Activated CD4-positive, alpha-beta T cell treated with anti-CD3 and anti-CD28 coated beads for 36 hours (primary cell): ENCODE measurements at regions not wholly inside any gene's neighbourhood (a gene's known extent, or its start where the extent isn't known, plus 50 kb on each side); places are given as distances from the start of the nearest gene placed in this dataset.

Experiments used
- ATAC-seq: fragments of 200-7000 bp; cut with Tn5 transposase; one replicate; pipeline ENCODE4 v1.10.0; 2021; ENCODE audit warnings: mild to moderate bottlenecking, moderate library complexity
- CTCF ChIA-PET: fragments of 350-600 bp; sonication (Branson Sonifier 250); formaldehyde crosslinking; loops from one replicate; lab custom pipeline; 2021; ENCODE audit warnings: antibody characterized with exemption; lab: Charles Lee
- POLR2A ChIA-PET: fragments of 350-600 bp; sonication (Branson Sonifier 250); formaldehyde crosslinking; loops from one replicate; lab custom pipeline; 2021; ENCODE audit warnings: antibody characterized with exemption, inconsistent platforms; lab: Charles Lee
- DNase-seq: peaks from one replicate; pipeline ENCODE4 v3.0.0-alpha.2; 2020
- H3K27ac Mint-ChIP-seq: one replicate; pipeline ENCODE4 v1.8.0; 2021; ENCODE audit warnings: mixed read lengths
- H3K27me3 Mint-ChIP-seq: one replicate; pipeline ENCODE4 v1.8.0; 2021; ENCODE audit warnings: mixed read lengths
- H3K36me3 Mint-ChIP-seq: one replicate; pipeline ENCODE4 v1.8.0; 2021; ENCODE audit warnings: low read depth, mixed read lengths
- H3K4me1 Mint-ChIP-seq: one replicate; pipeline ENCODE4 v1.8.0; 2021; ENCODE audit warnings: mixed read lengths
- H3K4me3 Mint-ChIP-seq: one replicate; pipeline ENCODE4 v1.8.0; 2021; ENCODE audit warnings: mild to moderate bottlenecking, moderate library complexity, mixed read lengths
- H3K9me3 Mint-ChIP-seq: one replicate; pipeline ENCODE4 v1.8.0; 2021; ENCODE audit warnings: low read depth, mixed read lengths
- intact Hi-C, 2 experiments: fragments of 100-400 bp; cut with DNase I in 1 of 2; cut with micrococcal nuclease in 1 of 2; formaldehyde crosslinking; loops; one replicate each; pipeline versions ENCODE4 v1.14.2 to v1.15.1; 2022 to 2024; cut with DNase I, micrococcal nuclease

DNA sequence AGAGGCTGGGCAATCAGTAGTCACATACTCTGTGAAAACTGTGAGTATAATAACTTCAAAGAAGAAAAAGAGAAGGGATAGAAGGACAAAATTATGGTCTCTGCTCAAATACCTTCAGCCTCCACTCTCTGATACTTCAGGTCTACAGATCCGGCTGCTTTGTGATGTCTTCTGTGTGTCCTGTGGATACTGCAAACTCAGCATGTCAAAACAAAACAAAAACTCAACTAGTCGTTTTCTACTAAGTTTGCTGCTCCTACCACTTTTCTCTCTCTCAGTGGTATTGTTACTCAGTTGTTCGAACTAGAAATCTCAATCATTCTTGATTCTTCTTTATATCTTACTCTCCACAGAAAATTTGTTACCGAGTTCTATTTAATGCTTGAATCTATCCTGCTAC is 202.4 kb upstream of the ANK2 start:
- DNase-seq (no peak), ATAC-seq (no peak)
- no peak overlapping the region for H3K4me3 Mint-ChIP-seq
- peaks cover 4% of the 10 kb centered on the region for H3K27me3 Mint-ChIP-seq
- no peak overlapping the region for H3K27ac Mint-ChIP-seq
- no peaks in the 10 kb centered on the region for H3K36me3 Mint-ChIP-seq
- no peaks in the 10 kb centered on the region for H3K9me3 Mint-ChIP-seq
- CTCF ChIA-PET, result no interaction called here
- intact Hi-C loops, result no loop called here
- H3K4me1 Mint-ChIP-seq, result no peaks in the 10 kb centered on the region
- POLR2A ChIA-PET, result no interaction called here

DNA sequence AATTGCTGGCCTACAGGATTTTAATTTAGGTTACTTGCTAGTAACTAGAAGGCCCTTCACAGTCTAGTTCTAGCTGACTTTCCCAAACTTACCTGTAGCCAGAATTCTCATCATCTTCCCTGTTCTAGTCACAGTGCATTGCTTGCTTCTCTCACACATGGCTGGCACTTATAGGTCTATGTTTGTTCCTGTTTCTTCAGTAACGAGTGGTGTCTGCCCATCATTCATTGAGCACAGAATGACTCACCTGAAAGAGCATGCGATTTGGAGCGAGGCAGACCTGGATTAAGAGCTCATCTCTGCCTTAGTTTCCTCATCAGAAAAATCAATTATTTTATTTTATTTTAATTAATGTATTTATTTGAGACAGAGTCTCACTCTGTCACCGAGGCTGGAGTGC is 201.7 kb upstream of the ANK2 start:
- ATAC-seq (no peak), DNase-seq (no peak)
- peaks cover 7% of the 10 kb centered on the region for H3K27me3 Mint-ChIP-seq
- no peaks in the 10 kb centered on the region for H3K36me3 Mint-ChIP-seq
- POLR2A ChIA-PET, result no interaction called here
- intact Hi-C loops, result no loop called here
- CTCF ChIA-PET, result no interaction called here
- H3K4me1 Mint-ChIP-seq, result no peaks in the 10 kb centered on the region
- H3K9me3 Mint-ChIP-seq, result no peaks in the 10 kb centered on the region
- H3K27ac Mint-ChIP-seq, result no peak overlapping the region
- H3K4me3 Mint-ChIP-seq, result no peak overlapping the region

DNA sequence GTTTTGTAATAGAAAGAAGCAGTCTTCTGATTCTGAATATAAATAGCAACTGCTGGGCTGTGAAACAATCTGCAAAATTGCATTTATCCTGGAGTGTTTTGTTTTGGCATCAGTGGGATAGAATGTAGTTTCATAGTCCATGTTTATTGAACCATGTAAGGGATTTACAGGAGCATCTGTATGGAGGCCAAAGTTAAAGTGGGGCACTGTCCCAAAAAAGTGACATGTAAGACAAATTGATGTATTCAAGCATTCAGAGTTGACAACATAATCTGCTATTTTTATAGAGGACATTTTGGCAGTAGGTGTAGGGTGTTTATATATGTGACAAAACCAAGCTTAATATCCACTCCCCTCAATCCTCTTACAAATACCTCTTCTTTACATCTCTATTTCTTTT is 200.5 kb upstream of the ANK2 start:
- H3K9me3 Mint-ChIP-seq, result no peaks in the 10 kb centered on the region
- H3K27ac Mint-ChIP-seq, result no peak overlapping the region
- no peak overlapping the region for H3K4me3 Mint-ChIP-seq
- CTCF ChIA-PET, result no interaction called here
- DNase-seq (no peak), ATAC-seq (no peak)
- H3K4me1 Mint-ChIP-seq, result no peaks in the 10 kb centered on the region
- intact Hi-C loops, result no loop called here
- POLR2A ChIA-PET, result no interaction called here
- H3K36me3 Mint-ChIP-seq, result no peaks in the 10 kb centered on the region
- H3K27me3 Mint-ChIP-seq, result peaks cover 8% of the 10 kb centered on the region

DNA sequence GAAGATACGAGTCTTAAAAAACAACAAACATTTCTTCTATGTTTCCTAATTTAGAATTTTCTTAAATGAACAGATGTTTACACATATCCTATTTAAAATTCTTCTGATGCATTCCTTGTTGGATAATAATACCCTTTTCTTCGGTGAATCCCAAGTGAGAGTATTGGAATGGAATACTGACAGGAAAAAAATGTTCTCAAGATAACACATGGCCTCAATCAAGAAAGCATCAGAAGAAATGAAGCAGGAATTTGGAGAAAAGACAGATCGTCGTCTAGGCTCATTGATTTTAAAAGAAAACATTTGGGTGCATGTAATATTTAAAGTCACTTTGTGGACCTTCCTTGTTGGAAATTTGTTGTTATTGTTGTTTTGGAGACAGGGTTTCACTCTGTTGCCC is 196.9 kb upstream of the ANK2 start:
- DNase-seq (no peak), ATAC-seq (no peak)
- peaks cover 11% of the 10 kb centered on the region for H3K27me3 Mint-ChIP-seq
- intact Hi-C loops, result no loop called here
- ChIA-PET CTCF (interaction anchor here (1.2 kb wide), 1 partner anchor 81 kb away, joined by 3 read pairs; no protein-coding TSS in a partner anchor), POLR2A (interaction anchor here (0.7 kb wide), 1 partner anchor 1022 kb away, joined by 4 read pairs; no protein-coding TSS in a partner anchor)
- no peaks in the 10 kb centered on the region for H3K9me3 Mint-ChIP-seq
- H3K4me3 Mint-ChIP-seq, result no peak overlapping the region
- no peaks in the 10 kb centered on the region for H3K36me3 Mint-ChIP-seq
- no peak overlapping the region for H3K27ac Mint-ChIP-seq
- no peaks in the 10 kb centered on the region for H3K4me1 Mint-ChIP-seq

DNA sequence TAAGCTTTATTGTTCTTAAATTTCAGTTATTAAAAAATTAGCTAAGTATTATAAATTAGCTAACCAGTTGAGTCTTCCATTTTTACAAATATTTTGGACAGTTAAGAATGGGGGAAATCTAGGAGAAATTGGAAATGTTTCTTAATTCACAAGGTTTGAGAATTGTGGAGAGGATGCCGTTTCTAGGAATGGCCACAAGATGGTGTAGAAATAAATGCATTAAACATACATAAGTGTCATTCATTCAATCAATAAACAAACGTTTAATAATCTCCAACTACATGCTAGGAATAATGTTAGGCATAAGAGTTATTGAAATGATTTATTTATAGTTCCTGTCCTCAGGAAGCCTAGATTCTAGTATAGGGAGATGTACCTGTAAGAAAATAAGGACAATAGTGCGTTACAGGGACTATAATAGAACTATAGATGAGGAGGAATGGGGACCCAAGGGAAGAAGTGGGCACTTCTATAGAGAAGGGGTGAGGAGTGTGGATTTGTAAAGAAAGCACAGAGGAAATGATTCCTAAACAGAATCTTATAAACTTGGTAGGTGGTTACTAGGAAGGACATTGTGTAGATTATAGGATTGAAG is 195.7 kb upstream of the ANK2 start:
- Mint-ChIP-seq H3K9me3 (no peaks in the 10 kb centered on the region), H3K36me3 (no peaks in the 10 kb centered on the region), H3K4me1 (no peaks in the 10 kb centered on the region), H3K27ac (no peak overlapping the region), H3K27me3 (peaks cover 11% of the 10 kb centered on the region), H3K4me3 (no peak overlapping the region)
- intact Hi-C loops, result loop anchor here in 1 of 2 experiments (1.0 kb wide), 1 partner anchor 85 kb away; no protein-coding TSS in a partner anchor
- CTCF ChIA-PET, result interaction anchor here (0.6 to 1.2 kb wide), 3 partner anchors 80 to 121 kb away, joined by 3 to 4 read pairs (median 3); no protein-coding TSS in a partner anchor
- POLR2A ChIA-PET, result no interaction called here
- ATAC-seq (no peak), DNase-seq (no peak)

DNA sequence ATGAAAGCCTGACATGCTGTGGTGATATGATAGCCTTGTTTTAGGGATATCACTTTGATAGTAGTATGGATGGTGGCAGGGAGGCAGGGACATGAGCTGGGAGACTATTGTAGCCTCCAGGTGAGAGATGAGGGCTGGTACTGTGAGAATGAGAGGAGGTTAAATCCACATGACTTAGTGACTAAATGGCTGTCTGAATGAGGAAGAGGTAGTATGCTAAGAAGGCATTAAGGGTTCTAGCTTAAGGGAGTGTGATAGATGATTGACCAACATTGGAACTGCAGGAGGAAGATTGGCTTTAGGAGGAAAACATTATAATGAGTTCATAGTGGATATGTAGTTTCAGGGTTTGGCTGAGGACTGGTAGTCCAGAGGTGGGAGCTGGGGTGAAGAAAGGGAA is 195.0 kb upstream of the ANK2 start:
- Mint-ChIP-seq H3K9me3 (no peaks in the 10 kb centered on the region), H3K27me3 (peaks cover 11% of the 10 kb centered on the region), H3K36me3 (no peaks in the 10 kb centered on the region), H3K4me3 (no peak overlapping the region), H3K4me1 (no peaks in the 10 kb centered on the region), H3K27ac (no peak overlapping the region)
- intact Hi-C loops, result no loop called here
- DNase-seq (no peak), ATAC-seq (no peak)
- POLR2A ChIA-PET, result no interaction called here
- CTCF ChIA-PET, result interaction anchor here (0.8 kb wide), 1 partner anchor 38 kb away, joined by 3 read pairs; no protein-coding TSS in a partner anchor

DNA sequence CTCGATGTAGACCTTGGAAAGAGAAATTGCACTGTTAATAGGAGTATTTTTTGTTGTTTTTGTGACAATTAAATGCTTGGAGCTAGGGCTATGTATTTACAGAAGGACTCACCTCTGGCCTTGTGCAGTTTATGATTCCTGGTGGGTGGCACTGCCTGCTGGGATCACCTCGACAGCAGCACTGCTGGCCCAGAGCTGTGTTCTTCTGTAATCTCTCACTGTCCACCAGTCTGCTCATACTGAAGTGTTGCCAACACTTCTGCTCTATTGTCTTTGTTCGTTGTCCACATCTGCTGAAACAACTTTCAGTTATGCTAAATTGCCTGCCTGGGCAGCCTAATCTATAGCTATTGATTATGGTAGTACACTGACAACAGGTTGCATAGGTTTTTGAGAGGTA is 194.4 kb upstream of the ANK2 start:
- no peak for DNase-seq
- intact Hi-C loops, result no loop called here
- ATAC-seq, result no peak
- Mint-ChIP-seq H3K27ac (no peak overlapping the region), H3K4me3 (no peak overlapping the region), H3K36me3 (no peaks in the 10 kb centered on the region), H3K27me3 (peaks cover 11% of the 10 kb centered on the region), H3K4me1 (no peaks in the 10 kb centered on the region), H3K9me3 (no peaks in the 10 kb centered on the region)
- ChIA-PET CTCF (interaction anchor here (0.8 kb wide), 1 partner anchor 38 kb away, joined by 3 read pairs; no protein-coding TSS in a partner anchor), POLR2A (no interaction called here)

DNA sequence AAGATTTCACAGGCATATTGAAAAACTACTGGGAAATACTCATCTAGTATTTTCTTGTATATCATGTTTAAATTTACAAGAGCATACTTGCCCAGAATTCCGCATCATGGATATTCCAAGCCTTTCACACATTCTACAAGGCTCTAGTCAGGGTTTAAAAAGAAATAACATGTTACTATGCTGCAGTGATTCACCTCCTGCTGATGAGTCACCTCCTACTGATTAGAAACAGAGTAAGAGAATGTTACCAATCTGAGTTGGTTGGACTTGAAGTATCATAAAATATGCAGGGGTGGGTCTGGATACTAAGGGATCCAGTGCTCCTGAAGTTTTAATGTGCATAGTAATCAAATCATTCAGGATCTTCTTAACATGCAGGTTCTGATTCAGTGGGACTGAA is 192.0 kb upstream of the ANK2 start:
- Mint-ChIP-seq H3K9me3 (no peaks in the 10 kb centered on the region), H3K4me1 (no peaks in the 10 kb centered on the region), H3K27me3 (peaks cover 11% of the 10 kb centered on the region), H3K36me3 (no peaks in the 10 kb centered on the region), H3K4me3 (no peak overlapping the region), H3K27ac (no peak overlapping the region)
- CTCF ChIA-PET, result no interaction called here
- ATAC-seq (peak; percentile 51), DNase-seq (no peak)
- intact Hi-C loops, result no loop called here
- POLR2A ChIA-PET, result no interaction called here

DNA sequence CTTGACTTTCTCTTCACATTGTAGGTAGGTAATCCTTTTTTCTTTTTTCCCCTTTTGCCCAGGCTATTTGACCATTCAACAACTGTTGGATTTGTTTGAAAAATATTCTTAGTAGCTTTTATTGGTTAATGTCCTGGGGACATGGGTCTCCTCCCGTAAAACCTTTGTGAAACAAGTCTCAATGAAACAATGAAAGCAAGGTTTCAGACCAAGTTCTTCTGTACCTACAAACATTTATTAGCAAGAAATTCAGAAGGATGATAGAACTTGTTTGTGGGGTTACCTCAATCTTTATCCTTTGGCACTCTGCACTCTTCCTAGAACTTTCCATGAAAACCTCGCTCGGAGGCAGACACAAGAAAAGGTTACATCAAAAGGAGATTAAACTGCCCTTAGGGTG is 190.7 kb upstream of the ANK2 start:
- CTCF ChIA-PET, result no interaction called here

DNA sequence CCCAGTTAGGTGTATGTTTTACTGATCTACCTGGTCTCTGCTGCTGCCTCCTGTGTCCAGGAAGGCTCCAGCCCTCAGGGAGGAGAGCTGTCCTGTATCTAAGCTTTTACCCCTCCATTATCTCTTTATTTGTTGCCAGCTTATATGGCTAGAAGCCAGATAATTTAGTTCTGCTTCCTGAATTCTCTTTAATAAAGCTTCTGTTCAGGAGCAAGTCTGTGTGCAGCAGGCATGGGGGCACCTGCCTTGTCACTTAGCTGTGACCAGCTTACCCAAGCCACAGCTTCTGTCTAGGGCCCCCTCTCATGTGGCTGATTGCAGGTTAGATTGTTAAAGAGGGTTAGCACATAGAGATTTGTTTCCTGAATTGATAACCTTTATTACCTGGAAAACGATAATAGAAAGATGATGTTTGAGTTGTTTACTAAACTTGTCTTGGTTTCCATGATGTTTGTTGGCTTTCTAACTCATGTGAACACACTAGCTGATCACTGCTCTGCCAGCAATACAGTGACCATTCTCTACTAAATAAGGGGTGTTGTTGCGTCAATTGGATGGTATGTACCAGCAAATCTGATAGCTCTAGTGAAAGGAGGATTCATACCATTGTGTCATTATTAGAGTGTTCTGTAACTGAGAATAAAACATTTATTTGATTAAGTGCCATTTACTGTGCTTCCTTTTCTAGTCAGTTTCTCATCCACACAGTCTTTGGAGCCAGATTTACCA is 189.8 kb upstream of the ANK2 start:
- ATAC-seq, result no peak
- ChIA-PET POLR2A (no interaction called here), CTCF (interaction anchor here (0.6 kb wide), 1 partner anchor 43 kb away, joined by 3 read pairs; no protein-coding TSS in a partner anchor)
- H3K27me3 Mint-ChIP-seq, result peaks cover under 1% of the 10 kb centered on the region
- no peaks in the 10 kb centered on the region for H3K9me3 Mint-ChIP-seq
- intact Hi-C loops, result no loop called here
- DNase-seq, result no peak
- no peaks in the 10 kb centered on the region for H3K4me1 Mint-ChIP-seq
- H3K36me3 Mint-ChIP-seq, result no peaks in the 10 kb centered on the region
- no peak overlapping the region for H3K4me3 Mint-ChIP-seq
- no peak overlapping the region for H3K27ac Mint-ChIP-seq

More for the DNA sequence above, 190.7 kb upstream of the ANK2 start:
- no peaks in the 10 kb centered on the region for H3K9me3 Mint-ChIP-seq
- no peak overlapping the region for H3K4me3 Mint-ChIP-seq
- no peak overlapping the region for H3K27ac Mint-ChIP-seq
- H3K36me3 Mint-ChIP-seq, result no peaks in the 10 kb centered on the region
- POLR2A ChIA-PET, result no interaction called here
- intact Hi-C loops, result no loop called here
- DNase-seq (no peak), ATAC-seq (no peak)
- no peaks in the 10 kb centered on the region for H3K4me1 Mint-ChIP-seq
- peaks cover 8% of the 10 kb centered on the region for H3K27me3 Mint-ChIP-seq

DNA sequence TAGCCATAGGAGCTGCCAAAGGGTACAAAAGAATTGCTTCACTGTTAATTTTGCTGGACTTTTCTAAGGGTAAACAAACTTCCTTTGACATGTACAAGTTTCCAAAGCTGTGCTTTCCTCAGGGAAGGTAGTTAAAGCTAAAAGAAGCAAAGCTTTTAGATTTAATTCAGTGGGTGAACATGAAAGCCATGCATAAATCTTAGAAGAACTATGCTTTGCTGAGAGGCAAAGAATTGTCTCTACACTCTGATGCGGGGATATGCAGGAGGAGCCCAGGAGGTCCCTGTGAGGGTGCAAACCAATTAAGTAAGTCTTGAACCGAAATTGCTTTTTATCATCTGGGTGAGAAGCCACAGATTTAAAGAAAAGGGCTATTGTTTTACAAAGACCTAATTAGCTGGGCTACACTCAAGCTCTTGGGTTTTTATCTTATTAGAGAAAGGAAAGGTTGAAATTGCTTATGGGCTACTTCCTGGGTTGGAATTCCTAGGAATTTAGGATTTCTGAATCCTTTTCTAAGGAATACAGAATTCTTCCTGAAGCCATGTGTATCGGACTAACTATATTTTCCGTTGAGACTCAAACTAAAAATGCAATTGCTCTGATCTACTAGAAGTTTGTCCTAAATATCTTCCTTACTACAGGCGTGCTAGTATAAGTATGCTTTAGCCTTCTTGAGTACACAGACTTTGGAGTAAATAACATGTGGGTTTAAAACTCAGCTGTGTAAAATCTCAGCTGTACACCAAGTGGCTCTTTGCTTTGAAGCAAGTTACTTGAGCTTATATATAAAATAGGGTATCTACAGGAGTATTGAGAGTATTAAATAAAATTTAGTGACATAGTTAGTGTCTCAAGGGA is 188.4 kb upstream of the ANK2 start:
- intact Hi-C loops, result no loop called here
- CTCF ChIA-PET, result interaction anchor here (0.6 kb wide), 1 partner anchor 50 kb away, joined by 4 read pairs; no protein-coding TSS in a partner anchor

More for the DNA sequence above, 188.4 kb upstream of the ANK2 start:
- Mint-ChIP-seq H3K27ac (no peak overlapping the region), H3K9me3 (no peaks in the 10 kb centered on the region), H3K36me3 (no peaks in the 10 kb centered on the region), H3K4me3 (no peak overlapping the region), H3K27me3 (no peaks in the 10 kb centered on the region), H3K4me1 (no peaks in the 10 kb centered on the region)
- no peak for ATAC-seq
- DNase-seq, result no peak
- POLR2A ChIA-PET, result no interaction called here
